PC-3 (cell line): ENCODE measurements at regions not wholly inside any gene's neighbourhood (a gene's known extent, or its start where the extent isn't known, plus 50 kb on each side); places are given as distances from the start of the nearest gene placed in this dataset.

Experiments
- EZH2 ChIP-seq: fragments of 300-600 bp; sonication (generic); IDR thresholded peaks from one replicate; pipeline ENCODE4 v1.6.1; 2017; ENCODE audit warnings: antibody characterized with exemption, mild to moderate bottlenecking, low read length; ENCODE audit not compliant: unreplicated experiment
- EZH2phosphoT487 ChIP-seq: fragments of 300-600 bp; sonication (generic); IDR thresholded peaks from 2 replicates; pipeline ENCODE4 v1.6.1; 2018; ENCODE audit warnings: mild to moderate bottlenecking, antibody characterized with exemption, low read length, borderline replicate concordance
- TF ChIP-seq, protein P1 (sequence below): fragments of 300-600 bp; sonication (generic); conservative IDR thresholded peaks from 2 replicates; pipeline ENCODE4 v1.5.1; 2017; ENCODE audit warnings: antibody characterized with exemption, low read depth, mild to moderate bottlenecking, low read length

DNA sequence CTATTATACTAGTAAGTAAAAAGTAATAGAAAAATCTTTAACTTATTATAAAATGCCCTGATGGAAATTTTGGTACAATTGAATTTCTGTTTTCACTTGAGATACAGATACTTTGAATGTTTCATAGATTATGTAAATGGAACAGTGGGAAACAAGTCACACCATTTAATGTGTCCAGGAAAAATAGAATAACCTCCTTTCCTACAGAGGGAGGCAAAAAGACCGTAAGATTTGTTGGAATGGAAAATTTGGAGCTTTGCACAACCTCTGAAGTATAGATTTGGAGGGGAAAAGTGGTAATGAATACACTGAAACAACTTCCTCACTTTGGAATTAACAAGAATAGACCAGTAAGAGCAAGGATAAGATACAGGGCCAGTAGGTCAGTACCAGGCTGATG, 149.2 kb upstream of the L3MBTL4 start:
- TF ChIP-seq, protein P1, sequence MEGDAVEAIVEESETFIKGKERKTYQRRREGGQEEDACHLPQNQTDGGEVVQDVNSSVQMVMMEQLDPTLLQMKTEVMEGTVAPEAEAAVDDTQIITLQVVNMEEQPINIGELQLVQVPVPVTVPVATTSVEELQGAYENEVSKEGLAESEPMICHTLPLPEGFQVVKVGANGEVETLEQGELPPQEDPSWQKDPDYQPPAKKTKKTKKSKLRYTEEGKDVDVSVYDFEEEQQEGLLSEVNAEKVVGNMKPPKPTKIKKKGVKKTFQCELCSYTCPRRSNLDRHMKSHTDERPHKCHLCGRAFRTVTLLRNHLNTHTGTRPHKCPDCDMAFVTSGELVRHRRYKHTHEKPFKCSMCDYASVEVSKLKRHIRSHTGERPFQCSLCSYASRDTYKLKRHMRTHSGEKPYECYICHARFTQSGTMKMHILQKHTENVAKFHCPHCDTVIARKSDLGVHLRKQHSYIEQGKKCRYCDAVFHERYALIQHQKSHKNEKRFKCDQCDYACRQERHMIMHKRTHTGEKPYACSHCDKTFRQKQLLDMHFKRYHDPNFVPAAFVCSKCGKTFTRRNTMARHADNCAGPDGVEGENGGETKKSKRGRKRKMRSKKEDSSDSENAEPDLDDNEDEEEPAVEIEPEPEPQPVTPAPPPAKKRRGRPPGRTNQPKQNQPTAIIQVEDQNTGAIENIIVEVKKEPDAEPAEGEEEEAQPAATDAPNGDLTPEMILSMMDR: no peak
- TF ChIP-seq EZH2 (no peak), EZH2phosphoT487 (no peak)
